Uterus (tissue), 3 donors: ENCODE measurements at regions not wholly inside any gene's neighbourhood (a gene's known extent, or its start where the extent isn't known, plus 50 kb on each side); places are given as distances from the start of the nearest gene placed in this dataset.
A peak's percentile ranks its signal among the peaks of the same experiment; 100 is the strongest.

Source experiments
- DNase-seq, 2 donors: peaks; one replicate each; pipeline ENCODE4 v3.0.0-alpha.2; 2019 to 2020
- H3K27ac ChIP-seq, 2 donors: fragments of 200-600 bp; sonication (generic); 1 replicate in 1 of 2; 2 replicates in 1 of 2; pipeline ENCODE4 v1.5.1; 2016 to 2018
- H3K27me3 ChIP-seq, 2 donors: fragments of 200-600 bp; sonication (generic); one replicate each; pipeline ENCODE4 v1.5.1; 2018 to 2019; ENCODE audit warnings: control low read depth in 1 of 2
- H3K36me3 ChIP-seq, 2 donors: fragments of 200-600 bp; sonication (generic); one replicate each; pipeline ENCODE4 v1.5.1; 2019; ENCODE audit warnings: control low read depth in 1 of 2
- H3K4me1 ChIP-seq, 2 donors: fragments of 200-600 bp; sonication (generic); one replicate each; pipeline ENCODE4 v1.5.1; 2018 to 2019; ENCODE audit warnings: control low read depth in 1 of 2
- H3K4me3 ChIP-seq, 2 donors: fragments of 200-600 bp; sonication (generic); 1 replicate in 1 of 2; 2 replicates in 1 of 2; pipeline ENCODE4 v1.5.1; 2018 to 2019; ENCODE audit warnings: mild to moderate bottlenecking in 1 of 2
- H3K9me3 ChIP-seq, 2 donors: fragments of 200-600 bp; sonication (generic); one replicate each; pipeline ENCODE4 v1.5.1; 2019; ENCODE audit warnings: control low read depth in 1 of 2
- CTCF ChIP-seq, 4 experiments: fragments of 200-600 bp in 2 of 4; fragments of 450-650 bp in 2 of 4; sonication (generic) in 2 of 4; IDR thresholded peaks; one replicate each; pipeline ENCODE4 v1.5.1; 2016 to 2019; ENCODE audit warnings: antibody characterized with exemption in 4 of 4, mild to moderate bottlenecking in 2 of 4, moderate library complexity in 1 of 4
- POLR2A ChIP-seq, 2 donors: fragments of 450-650 bp; IDR thresholded peaks; one replicate each; pipeline ENCODE4 v1.6.1; 2016; ENCODE audit warnings: antibody characterized with exemption in 2 of 2, mild to moderate bottlenecking in 1 of 2, moderate library complexity in 1 of 2
- intact Hi-C: fragments of 100-400 bp; cut with DNase I; formaldehyde crosslinking; loops from one replicate; pipeline ENCODE4 v1.15.1; 2023; ENCODE audit warnings: low total_unique reads
- donor health status: DM: yes; HTN: yes; CAD: no.

- TF ChIP-seq CTCF (IDR thresholded peaks at IDR 0.05) = no peak
- no peak for TF ChIP-seq POLR2A (IDR thresholded peaks at IDR 0.05)
- Histone ChIP-seq H3K4me3 (no peak overlapping the region), H3K27ac (no peak overlapping the region), H3K4me1 (peaks cover 0 to 5% of the 10 kb centered on the region in 2 donors), H3K9me3 (no peaks in the 10 kb centered on the region), H3K27me3 (no peaks in the 10 kb centered on the region), H3K36me3 (no peaks in the 10 kb centered on the region)
- no peak for DNase-seq
- intact Hi-C loops = no loop called here
Measured at GRCh38 chr9:129393064-129393463, 215.0 kb upstream of the IER5L start.

- Histone ChIP-seq H3K4me3 (no peak overlapping the region), H3K4me1 (peaks cover 0 to 5% of the 10 kb centered on the region in 2 donors), H3K27me3 (no peaks in the 10 kb centered on the region), H3K36me3 (no peaks in the 10 kb centered on the region), H3K9me3 (no peaks in the 10 kb centered on the region), H3K27ac (peak overlapping the region in 1 of 2 donors; percentile 31)
- TF ChIP-seq CTCF (IDR thresholded peaks at IDR 0.05) = no peak
- TF ChIP-seq POLR2A (IDR thresholded peaks at IDR 0.05) = no peak
- peak; percentile 13 to 15 for DNase-seq
- intact Hi-C loops = no loop called here
Measured at GRCh38 chr9:129392093-129392541, 214.1 kb upstream of the IER5L start.

GRCh38 chr9:129391221-129391661, 213.2 kb upstream of the IER5L start:
- H3K36me3 ChIP-seq = no peaks in the 10 kb centered on the region
- no peaks in the 10 kb centered on the region for H3K9me3 ChIP-seq
- DNase-seq = peak in 1 of 2 donors; percentile 24
- no peak for TF ChIP-seq POLR2A (IDR thresholded peaks at IDR 0.05)
- peaks cover 0 to 5% of the 10 kb centered on the region in 2 donors for H3K4me1 ChIP-seq
- intact Hi-C loops = no loop called here
- H3K27me3 ChIP-seq = no peaks in the 10 kb centered on the region
- H3K4me3 ChIP-seq = no peak overlapping the region
- peak overlapping the region in 1 of 2 donors; percentile 31 for H3K27ac ChIP-seq

- TF ChIP-seq CTCF (IDR thresholded peaks at IDR 0.05) (no peak), POLR2A (IDR thresholded peaks at IDR 0.05) (no peak)
- H3K4me3 ChIP-seq = no peak overlapping the region
- no peaks in the 10 kb centered on the region for H3K36me3 ChIP-seq
- no peak overlapping the region for H3K27ac ChIP-seq
- H3K4me1 ChIP-seq = peaks cover 0 to 5% of the 10 kb centered on the region in 2 donors
- DNase-seq = no peak
- intact Hi-C loops = no loop called here
- no peaks in the 10 kb centered on the region for H3K27me3 ChIP-seq
- no peaks in the 10 kb centered on the region for H3K9me3 ChIP-seq
Measured at GRCh38 chr9:129390541-129390940, 212.5 kb upstream of the IER5L start.

- Histone ChIP-seq H3K4me3 (no peak overlapping the region), H3K27ac (no peak overlapping the region), H3K27me3 (no peaks in the 10 kb centered on the region), H3K4me1 (peaks cover 0 to 10% of the 10 kb centered on the region in 2 donors), H3K36me3 (no peaks in the 10 kb centered on the region), H3K9me3 (no peaks in the 10 kb centered on the region)
- intact Hi-C loops = no loop called here
- TF ChIP-seq CTCF (IDR thresholded peaks at IDR 0.05) = no peak
- TF ChIP-seq POLR2A (IDR thresholded peaks at IDR 0.05) = no peak
- no peak for DNase-seq
Measured at GRCh38 chr9:129387822-129388221, 209.8 kb upstream of the IER5L start.

- no peak overlapping the region for H3K4me3 ChIP-seq
- H3K27me3 ChIP-seq = no peaks in the 10 kb centered on the region
- H3K27ac ChIP-seq = no peak overlapping the region
- TF ChIP-seq CTCF (IDR thresholded peaks at IDR 0.05) (no peak), POLR2A (IDR thresholded peaks at IDR 0.05) (no peak)
- H3K4me1 ChIP-seq = peaks cover 0 to 16% of the 10 kb centered on the region in 2 donors
- no peaks in the 10 kb centered on the region for H3K36me3 ChIP-seq
- no peaks in the 10 kb centered on the region for H3K9me3 ChIP-seq
- intact Hi-C loops = no loop called here
- peak in 1 of 2 donors; percentile 14 for DNase-seq
Measured at GRCh38 chr9:129386812-129387177, 208.7 kb upstream of the IER5L start.
